IPS-18c (cell line): ENCODE measurements at regions not wholly inside any gene's neighbourhood (a gene's known extent, or its start where the extent isn't known, plus 50 kb on each side); places are given as distances from the start of the nearest gene placed in this dataset.
"Not testable (repeated sequence)": the region's sequence is repeated elsewhere in the genome, so short reads cannot be mapped to it uniquely, and the experiment has no call there.

Source experiments
- H3K4me3 ChIP-seq: 2 replicates; pipeline ENCODE4 v1.7.0; 2013; ENCODE audit warnings: low read depth, mild to moderate bottlenecking, low read length, moderate library complexity; ENCODE audit not compliant: insufficient read depth
- H3K9me3 ChIP-seq: one replicate; pipeline ENCODE4 v1.6.1; 2013; ENCODE audit warnings: mild to moderate bottlenecking, low read length, moderate library complexity; ENCODE audit not compliant: control insufficient read depth, insufficient read depth

DNA sequence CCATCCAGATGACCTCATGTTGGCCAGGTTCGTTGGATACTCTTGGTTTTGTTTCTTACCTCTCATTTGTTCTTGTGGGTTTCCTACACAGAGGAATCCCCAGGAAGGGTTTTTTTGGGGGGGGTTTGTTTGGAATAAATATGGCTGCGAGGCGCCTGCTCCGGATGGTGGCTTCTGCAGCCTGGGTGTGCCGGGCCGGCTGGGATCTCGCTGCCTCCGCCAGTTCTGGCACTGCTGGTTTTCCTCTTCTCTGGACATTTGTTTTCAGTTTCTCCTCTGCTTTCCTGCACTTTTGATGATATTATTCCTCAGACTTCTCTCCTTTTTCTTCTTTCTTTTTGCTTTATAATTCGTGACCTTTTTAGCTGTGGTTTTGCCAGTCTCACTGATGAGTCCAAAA, 187.4 kb downstream of the OR4M2 start:
- Histone ChIP-seq H3K9me3 (peaks cover 29% of the 10 kb centered on the region), H3K4me3 (no peak overlapping the region)

GRCh38 chr15:22268201-22268600, 187.9 kb downstream of the OR4M2 start:
- peaks cover 29% of the 10 kb centered on the region for H3K9me3 ChIP-seq
- H3K4me3 ChIP-seq: not testable (repeated sequence)

DNA sequence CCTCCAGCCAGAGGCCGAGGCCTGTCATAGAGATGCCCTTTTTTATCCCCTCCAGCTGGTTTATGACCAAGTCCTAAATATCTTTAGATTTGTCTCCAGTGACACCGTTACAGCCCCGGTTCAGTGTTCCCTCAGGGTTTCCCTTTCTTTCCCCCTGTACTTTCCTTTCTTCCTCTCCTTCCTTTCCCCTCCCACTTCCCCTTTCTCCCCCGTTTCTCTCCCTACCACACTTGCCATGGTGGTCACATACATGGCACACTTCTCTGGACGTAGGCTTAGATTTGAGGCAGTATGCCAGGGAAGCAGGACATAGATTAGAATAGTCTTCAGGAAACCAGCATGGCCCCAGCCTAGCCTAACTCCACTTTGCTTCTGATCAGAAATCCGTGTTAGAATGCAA, 188.3 kb downstream of the OR4M2 start:
- peaks cover 31% of the 10 kb centered on the region for H3K9me3 ChIP-seq

DNA sequence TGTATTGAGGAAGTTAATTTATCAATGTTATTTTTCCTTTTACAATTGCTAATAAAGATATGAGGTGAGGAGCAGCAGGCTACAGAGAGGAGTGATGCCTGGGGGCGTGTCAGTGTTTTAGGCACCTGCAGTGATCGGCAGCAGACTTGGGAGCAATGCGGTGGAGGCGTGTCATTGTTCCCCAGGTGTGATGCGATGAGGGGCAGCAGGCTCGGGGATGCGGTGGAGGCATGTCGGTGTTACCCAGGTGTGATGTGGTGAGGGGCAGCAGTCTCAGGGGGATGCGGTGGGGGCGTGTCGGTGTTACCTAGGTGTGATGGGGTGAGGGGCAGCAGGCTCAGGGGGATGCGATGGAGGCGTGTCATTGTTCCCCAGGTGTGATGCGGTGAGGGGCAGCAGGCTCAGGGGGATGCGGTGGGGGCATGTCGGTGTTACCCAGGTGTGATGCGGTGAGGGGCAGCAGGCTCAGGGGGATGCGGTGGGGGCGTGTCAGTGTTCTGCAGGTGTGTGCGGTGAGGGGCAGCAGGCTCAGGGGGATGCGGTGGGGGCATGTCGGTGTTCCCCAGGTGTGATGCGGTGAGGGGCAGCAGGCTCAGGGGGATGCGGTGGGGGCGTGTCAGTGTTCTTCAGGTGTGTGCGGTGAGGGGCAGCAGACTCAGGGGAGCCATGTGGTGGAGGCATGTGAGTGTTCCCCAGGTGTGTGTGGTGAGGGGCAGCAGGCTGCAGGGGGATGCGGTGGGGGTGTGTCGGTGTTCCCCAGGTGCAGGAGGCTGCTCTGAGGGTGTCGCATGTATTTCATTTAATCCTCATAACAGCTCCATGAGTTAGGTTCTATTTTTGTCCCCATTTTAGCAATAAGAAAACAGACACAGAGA, 186.2 kb upstream of the GOLGA6L22 start:
- H3K9me3 ChIP-seq: peaks cover 36% of the 10 kb centered on the region
- peak overlapping the region; percentile 1; the same call in 1 of the 2 replicates for H3K4me3 ChIP-seq

More for the DNA sequence above, 188.3 kb downstream of the OR4M2 start:
- H3K4me3 ChIP-seq: not testable (repeated sequence)

DNA sequence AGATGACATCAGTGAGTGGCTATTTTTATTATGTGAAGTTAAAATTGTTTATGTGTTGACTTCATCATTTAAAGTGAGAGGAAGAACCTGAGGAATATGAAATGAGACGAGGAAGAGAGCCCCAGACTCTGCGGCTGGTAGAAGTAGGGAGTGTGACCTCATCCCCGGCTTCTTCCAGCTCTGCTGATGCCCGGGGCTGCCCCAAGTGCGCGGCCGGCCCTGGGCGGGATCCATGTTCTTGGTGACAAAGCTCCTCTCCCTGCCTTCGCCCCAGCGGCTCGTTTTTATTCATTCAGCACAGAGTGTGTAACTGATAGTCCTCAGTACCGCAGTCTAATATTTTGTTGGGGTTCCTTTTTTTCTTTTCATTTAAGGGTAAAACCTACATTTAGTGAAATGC, 185.5 kb upstream of the GOLGA6L22 start:
- H3K9me3 ChIP-seq: peaks cover 31% of the 10 kb centered on the region
- not testable (repeated sequence) for H3K4me3 ChIP-seq

GRCh38 chr15:22274376-22274775, 184.3 kb upstream of the GOLGA6L22 start:
- peaks cover 30% of the 10 kb centered on the region for H3K9me3 ChIP-seq
- H3K4me3 ChIP-seq: not testable (repeated sequence)

- peaks cover 15% of the 10 kb centered on the region for H3K9me3 ChIP-seq
- H3K4me3 ChIP-seq: not testable (repeated sequence)
Observed at GRCh38 chr15:22280770-22281169, 177.9 kb upstream of the GOLGA6L22 start.

- peaks cover 19% of the 10 kb centered on the region for H3K9me3 ChIP-seq
Observed at GRCh38 chr15:22282794-22283533, 175.7 kb upstream of the GOLGA6L22 start.

GRCh38 chr15:22284795-22285420, 173.8 kb upstream of the GOLGA6L22 start:
- not testable (repeated sequence) for H3K4me3 ChIP-seq
- H3K9me3 ChIP-seq: peaks cover 16% of the 10 kb centered on the region

More at GRCh38 chr15:22282794-22283533, 175.7 kb upstream of the GOLGA6L22 start:
- H3K4me3 ChIP-seq: not testable (repeated sequence)

DNA sequence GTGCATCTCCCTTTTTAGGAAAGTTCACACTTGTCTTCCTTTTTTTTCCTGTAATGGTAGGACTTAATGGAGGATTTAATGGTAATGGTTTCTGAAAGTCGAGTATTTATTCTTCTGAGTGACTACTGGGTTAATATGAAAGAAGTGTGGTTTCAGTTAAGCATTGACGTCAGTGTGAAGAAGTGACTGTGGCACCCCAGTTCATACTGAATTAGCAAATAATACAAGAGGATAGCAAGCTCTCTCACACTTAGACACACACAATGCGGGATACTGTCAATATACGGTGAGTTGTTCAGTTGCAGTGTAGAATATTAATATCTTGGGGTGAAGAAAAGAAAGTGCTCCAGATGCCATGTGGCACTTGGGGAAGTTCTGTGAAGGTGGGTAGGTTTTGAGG, 167.6 kb upstream of the GOLGA6L22 start:
- H3K9me3 ChIP-seq: peaks cover 16% of the 10 kb centered on the region
- H3K4me3 ChIP-seq: not testable (repeated sequence)

- H3K9me3 ChIP-seq, H3K4me3 ChIP-seq: not testable (repeated sequence)
Observed at GRCh38 chr15:22303112-22303511, 155.6 kb upstream of the GOLGA6L22 start.
